ELF-1 (cell line): ENCODE measurements at regions not wholly inside any gene's neighbourhood (a gene's known extent, or its start where the extent isn't known, plus 50 kb on each side); places are given as distances from the start of the nearest gene placed in this dataset.

ENCODE experiments used
- DNase-seq: peaks from one replicate; pipeline ENCODE4 v3.0.0-alpha.2; 2016; ENCODE audit warnings: low read depth, low spot score

- no peak for DNase-seq
Observed at GRCh38 chrX:45777366-45777765, 576.7 kb upstream of the DIPK2B start.

DNA sequence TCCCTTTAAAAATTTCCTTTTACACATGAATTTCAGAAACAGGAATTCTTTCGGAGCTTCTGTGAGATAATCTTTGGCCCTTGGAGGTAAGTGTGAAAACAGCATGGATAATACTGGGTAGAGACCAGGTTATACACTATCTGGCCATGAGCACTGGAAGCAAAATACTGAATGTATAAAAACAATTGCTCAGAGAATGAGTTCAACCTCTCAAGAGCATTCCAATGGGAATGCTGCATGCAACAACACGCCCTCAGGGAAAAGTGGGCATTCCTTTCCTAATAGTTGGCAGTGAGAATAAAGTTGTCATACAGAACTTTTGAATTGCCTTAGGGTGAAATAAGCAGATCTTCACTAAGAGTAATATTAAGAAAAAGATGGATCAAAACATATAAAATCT is 574.8 kb upstream of the DIPK2B start:
- peak; percentile 50 for DNase-seq

DNA sequence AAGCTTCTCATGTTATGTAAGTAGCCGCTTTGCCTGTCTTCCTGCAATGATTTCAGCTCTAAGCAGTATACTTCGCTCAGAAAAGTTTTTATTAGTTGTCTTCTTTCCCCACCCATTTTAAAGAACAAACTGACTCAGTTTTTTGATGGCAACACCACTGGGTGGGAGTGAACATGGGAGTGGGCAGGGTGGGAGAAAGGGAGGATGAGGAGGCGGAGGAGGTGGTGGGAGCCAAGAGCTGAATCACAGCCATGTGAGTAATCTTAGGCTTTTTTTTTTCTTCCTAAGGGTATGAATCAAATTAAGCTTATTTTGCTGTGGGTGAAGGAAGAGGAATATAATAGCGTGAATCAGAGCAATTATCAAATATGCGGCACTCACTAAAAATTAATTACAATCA is 574.3 kb upstream of the DIPK2B start:
- DNase-seq: no peak

DNA sequence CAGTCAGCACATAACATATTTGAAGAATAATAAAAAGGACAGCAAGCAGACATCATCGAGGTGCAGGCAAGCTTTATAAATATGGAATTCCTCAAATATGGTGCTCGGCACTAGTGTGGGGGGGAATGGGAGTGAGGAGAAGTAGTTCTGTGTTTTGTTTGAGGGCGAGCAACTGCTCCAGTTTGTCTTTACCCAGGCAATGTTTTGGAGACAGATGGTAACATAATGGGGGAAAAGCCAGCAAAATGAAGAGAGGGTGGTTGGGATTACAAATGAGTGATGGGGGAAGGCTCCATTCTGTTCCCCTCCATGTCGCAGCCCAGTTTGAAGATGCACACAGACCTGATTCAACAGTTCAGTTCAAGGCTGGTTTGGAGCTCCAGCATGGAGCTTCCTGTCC is 572.9 kb upstream of the DIPK2B start:
- no peak for DNase-seq

DNA sequence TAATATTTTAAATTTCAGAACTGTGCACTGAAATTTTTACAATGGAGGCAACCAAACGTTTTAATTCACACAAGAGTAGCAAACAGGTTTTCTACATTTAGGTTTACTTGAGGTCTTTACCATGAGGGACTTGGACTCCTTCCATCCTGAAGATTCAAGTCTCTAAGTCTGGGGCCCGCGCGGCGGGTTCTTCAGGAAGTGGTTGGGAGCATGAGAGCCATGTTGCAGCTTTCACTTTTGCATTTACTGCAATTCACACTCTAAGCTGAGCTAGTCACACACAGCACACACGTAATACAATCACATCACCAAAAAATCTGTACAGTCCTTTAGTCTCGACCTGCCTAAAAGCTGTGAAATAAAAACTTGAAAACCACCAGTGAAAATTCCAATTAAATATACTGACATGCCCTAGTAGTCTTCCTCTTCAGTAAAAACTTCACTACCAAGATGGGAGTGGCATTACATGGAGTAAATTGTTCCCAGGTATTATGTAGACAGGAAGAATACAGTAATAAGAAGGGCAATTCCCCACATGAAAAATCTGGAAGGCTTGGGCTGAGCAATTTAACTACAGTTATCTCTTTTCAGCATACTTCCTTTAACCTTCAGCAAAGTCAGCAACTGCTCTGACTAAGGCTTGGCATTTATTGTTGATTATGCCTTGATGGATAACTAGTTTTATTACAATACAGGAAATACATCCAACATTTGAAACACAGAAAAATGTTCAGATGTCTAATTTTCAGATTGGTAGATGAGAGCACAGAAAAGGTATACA is 571.1 kb upstream of the DIPK2B start:
- no peak for DNase-seq

DNA sequence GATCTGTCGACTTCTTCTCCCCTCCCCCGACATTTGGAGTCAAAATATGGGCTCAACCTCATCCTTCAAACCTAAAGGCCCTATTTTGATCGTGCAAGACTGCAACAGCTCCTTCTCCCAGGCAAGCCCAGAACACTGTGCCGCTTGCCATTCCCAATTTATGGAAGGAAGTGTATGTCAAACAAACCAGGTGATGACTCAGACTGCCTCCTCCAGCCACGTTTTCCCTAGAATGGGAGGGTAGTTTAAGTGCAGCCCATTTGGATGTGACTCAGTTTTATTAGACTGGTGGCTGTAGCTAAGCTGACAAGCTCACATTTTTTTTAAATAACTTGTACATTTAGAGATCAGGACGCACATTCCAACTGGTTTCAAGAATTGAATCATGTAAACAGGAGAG is 570.4 kb upstream of the DIPK2B start:
- peak; percentile 56 for DNase-seq

GRCh38 chrX:45769761-45770582 is 569.3 kb upstream of the DIPK2B start:
- DNase-seq: no peak

- no peak for DNase-seq
Observed at GRCh38 chrX:45768666-45769236, 568.1 kb upstream of the DIPK2B start.

- no peak for DNase-seq
Observed at GRCh38 chrX:45766981-45767501, 566.4 kb upstream of the DIPK2B start.

GRCh38 chrX:45765767-45766166 is 565.1 kb upstream of the DIPK2B start:
- DNase-seq: no peak

DNA sequence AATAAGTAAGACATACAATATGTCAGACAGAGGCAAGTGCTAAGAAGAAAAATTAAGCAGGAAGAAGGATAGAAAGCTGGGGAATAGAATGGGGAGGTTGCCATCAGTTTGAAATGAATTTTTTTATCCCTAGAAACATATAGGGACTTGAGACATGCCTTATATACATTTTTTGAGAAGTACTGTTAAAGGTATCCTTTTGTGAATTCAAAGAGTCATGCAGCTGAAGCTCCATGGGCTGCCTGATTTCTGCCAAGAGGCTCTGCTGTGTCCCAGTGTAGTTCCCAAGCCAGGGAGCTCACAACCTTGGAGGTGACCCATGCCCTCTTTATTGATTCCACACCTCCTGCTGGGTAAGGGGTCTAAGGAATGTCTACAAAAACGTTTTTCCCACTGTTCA is 564.6 kb upstream of the DIPK2B start:
- DNase-seq: no peak

- no peak for DNase-seq
Observed at GRCh38 chrX:45762699-45763647, 562.3 kb upstream of the DIPK2B start.

DNA sequence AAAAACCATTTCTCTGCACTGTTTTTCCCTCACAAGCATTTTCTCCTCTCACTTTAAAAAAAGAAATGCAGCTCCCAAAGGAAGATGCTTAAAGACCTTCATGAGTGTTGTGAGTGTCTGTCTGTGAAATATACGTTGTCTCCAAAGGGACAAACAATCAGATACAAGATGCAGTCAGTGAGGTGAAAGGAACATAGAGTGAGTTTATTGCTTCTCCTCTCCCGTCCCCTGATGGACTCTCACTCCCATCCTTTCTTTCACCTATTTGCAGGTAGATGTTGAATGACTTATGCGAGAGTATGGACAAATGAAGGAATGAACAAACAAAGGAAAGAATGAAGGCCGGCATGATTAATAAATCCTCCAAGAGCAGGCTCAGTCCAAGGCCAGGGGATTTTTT is 561.2 kb upstream of the DIPK2B start:
- no peak for DNase-seq

DNA sequence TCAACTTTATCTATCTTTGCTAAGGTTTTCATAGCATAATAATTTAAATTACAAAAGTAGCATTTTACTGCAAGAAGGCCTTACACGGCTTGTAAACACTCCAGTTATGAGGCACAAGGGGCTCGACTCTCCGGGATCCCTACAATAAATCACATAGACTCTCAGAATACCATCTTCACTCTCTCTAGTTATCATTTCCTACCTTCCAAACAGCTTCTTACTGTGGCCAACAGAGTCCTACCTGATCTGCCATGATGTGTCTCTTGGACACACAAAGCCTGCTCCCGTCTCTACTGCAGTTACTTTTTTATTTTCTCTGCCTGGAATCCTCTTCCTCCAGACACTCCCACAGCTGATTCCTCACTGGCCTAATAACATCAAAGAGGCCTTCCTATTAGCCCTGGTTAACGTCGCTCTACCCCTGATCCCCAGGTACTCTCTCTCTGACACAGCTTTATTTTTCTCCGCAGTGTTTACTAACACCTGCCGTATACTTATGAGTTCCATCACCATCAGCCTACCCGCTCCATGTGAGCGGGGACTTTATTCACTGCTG is 559.6 kb upstream of the DIPK2B start:
- no peak for DNase-seq

DNA sequence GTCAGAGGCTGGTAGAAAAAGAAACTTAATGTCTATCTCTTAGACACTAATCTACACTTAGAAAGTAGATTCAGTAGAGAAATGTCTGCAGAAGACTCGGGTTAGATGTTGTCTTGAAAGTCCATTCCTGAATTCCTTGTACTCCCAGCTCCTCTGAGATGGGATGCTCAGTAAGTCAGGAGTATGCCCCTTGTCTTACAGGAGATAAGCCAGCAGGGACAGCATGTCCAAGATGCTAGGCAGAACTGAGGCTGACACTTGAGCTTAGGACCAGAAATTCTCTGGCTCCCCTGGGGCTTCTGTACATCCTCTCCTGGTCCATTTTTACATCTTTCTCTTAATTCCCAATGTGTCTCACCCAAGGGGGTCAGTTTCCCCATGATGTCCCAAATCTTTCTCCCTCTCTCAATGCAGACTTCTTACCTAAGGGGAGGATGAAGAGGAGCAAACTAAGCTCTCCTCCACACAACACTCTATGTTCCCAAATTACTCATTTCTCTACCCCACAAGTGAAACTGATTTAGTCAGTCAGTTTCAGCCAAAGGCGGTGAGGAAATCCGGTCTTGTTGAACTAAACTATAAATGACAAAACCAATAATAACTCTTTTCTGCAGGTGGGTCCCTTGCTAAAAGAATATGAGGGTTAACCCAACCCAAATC is 558.2 kb upstream of the DIPK2B start:
- DNase-seq: no peak

- no peak for DNase-seq
Observed at GRCh38 chrX:45758319-45758718, 557.6 kb upstream of the DIPK2B start.

GRCh38 chrX:45757272-45757671 is 556.6 kb upstream of the DIPK2B start:
- DNase-seq: no peak

DNA sequence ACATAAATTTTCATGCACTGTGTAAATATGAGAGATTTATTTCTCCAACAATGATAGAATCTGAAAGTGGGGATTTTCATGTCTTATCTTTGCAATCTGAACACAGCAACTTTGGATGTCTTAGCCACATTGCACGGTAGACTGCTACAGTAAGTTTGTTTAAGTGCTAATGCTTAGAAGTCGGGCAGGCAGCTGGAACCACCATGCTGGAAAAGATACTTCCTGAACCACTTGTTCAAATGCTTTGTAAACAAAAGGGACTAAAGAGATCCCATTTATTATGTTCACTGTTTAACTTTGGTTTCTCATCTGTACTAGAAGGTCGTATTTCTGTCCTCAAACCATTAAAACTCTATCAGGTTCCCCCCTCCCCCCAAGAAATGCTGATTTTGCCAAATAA is 555.9 kb upstream of the DIPK2B start:
- no peak for DNase-seq

- DNase-seq: no peak
Observed at GRCh38 chrX:45755703-45756102, 555.0 kb upstream of the DIPK2B start.

- no peak for DNase-seq
Observed at GRCh38 chrX:45751156-45751555, 550.5 kb upstream of the DIPK2B start.
